ENCODE measurements at regions not wholly inside any gene's neighbourhood (a gene's known extent, or its start where the extent isn't known, plus 50 kb on each side); places are given as distances from the start of the nearest gene placed in this dataset.

DNA sequence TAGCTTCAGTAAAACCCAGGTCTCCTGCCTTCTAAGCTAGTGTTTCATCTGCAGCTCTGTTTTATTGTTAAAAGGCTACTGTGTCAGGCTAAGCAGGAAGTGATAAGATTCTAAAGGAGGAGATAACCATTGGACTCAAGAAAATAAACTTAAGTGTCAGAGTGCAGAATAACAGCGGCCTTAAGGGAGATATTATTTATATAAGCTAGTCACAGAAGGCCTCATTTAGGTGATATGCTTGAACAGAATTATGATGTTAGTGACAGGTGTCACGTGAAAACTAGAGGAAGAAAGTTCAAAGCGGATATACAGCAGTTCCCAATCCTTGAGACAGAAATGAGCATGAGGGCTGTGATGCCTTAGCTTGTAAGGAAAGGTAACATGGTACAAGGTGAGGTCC is 373.4 kb downstream of the FOXG1 start:
- DNase-seq, result no peak

- no peak for DNase-seq
Observed at GRCh38 chr14:29144621-29145020, 378.0 kb downstream of the FOXG1 start.

- no peak for DNase-seq
Observed at GRCh38 chr14:29148221-29148620, 381.6 kb downstream of the FOXG1 start.

DNA sequence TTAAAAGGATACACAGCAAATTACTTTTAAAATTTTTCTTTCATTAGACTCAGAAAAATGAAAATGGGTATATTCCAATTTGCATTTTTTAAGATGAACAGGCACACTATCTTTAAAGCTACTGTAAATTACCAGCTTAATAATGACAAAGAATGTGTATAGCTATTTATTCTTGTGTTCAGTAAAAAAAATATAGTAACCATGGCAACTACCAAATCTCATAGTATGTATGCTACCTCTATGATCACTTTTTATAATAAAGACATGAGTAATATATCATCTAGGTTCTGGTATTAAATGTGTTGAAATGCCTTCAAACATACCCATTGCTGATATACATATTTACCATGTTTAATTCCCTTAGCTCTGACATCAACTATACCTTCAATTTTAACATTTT is 383.2 kb downstream of the FOXG1 start:
- no peak for DNase-seq

DNA sequence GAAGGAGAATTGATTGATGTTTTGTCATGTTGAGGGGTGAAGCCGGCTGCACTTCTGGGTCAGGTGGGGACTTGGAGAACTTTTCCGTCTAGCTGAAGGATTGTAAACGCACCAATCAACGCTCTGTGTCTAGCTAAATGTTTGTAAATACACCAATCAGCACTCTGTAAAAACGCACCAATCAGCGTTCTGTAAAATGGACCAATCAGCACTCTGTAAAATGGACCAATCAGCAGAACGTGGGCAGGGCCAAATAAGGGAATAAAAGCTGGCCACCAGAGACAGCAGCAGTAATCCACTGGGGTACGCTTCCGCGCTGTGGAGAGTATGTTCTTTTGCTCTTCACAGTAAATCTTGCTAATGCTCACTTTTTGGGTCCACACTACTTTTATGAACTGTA is 384.1 kb downstream of the FOXG1 start:
- no peak for DNase-seq

DNA sequence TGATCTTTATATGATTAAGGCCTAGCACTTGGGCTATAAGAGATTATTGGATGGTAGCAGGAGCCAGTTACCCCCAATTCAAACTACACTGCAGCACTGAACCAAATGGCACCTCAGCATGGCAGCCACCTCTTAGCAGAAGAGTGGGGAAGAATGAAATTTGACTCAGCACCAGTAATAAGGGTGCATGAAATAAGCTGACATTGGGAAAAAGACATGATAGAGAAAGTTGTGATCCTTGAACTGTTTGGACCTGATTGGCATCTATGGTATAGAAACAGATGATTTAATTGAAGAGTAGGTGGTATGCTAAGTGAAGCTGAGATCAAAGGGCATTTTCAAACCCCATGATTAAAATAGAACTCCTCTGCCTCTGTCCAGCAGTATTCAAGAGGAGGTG is 389.5 kb downstream of the FOXG1 start:
- DNase-seq, result no peak

GRCh38 chr14:29161593-29161992 is 395.0 kb downstream of the FOXG1 start:
- no peak for DNase-seq

DNA sequence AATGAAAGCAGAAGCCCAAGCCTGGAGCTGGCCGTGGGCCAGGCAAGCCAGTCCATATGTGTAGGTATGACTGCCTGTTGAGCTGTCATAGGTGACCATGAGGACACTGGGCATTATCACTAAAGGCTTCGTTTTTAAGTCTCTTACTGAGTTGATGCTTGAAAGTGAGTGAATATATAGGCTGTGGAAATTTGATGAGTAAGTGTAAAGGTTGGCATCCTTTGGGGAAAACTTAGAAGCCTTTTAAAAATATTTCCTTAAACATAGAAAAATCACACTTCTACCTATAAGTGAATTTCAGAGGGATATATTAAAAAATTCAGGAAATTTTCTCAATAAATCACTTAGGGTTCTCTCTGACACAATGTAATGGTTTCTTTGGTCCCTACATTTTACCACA is 396.5 kb downstream of the FOXG1 start:
- no peak for DNase-seq

GRCh38 chr14:29165431-29165830 is 398.8 kb downstream of the FOXG1 start:
- DNase-seq, result no peak

- no peak for DNase-seq
Observed at GRCh38 chr14:29166507-29166906, 399.9 kb downstream of the FOXG1 start.

- DNase-seq, result no peak
Observed at GRCh38 chr14:29168149-29168548, 401.6 kb downstream of the FOXG1 start.

- DNase-seq, result no peak
Observed at GRCh38 chr14:29169408-29169807, 402.8 kb downstream of the FOXG1 start.

- no peak for DNase-seq
Observed at GRCh38 chr14:29175706-29176105, 409.1 kb downstream of the FOXG1 start.

GRCh38 chr14:29176876-29177275 is 410.3 kb downstream of the FOXG1 start:
- DNase-seq, result no peak

- no peak for DNase-seq
Observed at GRCh38 chr14:29178971-29179370, 412.4 kb downstream of the FOXG1 start.

DNA sequence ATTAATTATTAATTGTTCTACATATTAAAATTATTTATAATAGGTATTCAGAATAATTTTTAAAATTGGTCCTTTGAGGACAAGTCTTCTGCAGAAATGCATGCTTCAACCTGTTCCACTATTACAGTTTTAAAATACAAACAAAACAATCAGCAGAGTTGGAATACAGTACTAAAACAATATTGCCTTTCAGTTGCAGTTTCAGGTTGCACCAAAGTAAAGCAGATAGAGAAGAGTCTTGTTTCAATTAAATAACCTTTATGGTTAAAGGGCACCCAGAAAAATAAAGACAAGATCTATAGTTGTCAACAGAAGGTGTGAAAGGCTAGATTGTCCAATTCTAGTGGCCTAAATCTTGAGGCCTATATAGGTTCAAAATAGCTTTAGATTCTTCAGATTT is 424.5 kb downstream of the FOXG1 start:
- DNase-seq, result no peak

GRCh38 chr14:29197557-29197956 is 431.0 kb downstream of the FOXG1 start:
- no peak for DNase-seq

GRCh38 chr14:29205658-29206057 is 439.1 kb downstream of the FOXG1 start:
- peak; percentile 59 for DNase-seq

- DNase-seq, result peak; percentile 99
Observed at GRCh38 chr14:29215853-29216252, 449.3 kb downstream of the FOXG1 start.

DNA sequence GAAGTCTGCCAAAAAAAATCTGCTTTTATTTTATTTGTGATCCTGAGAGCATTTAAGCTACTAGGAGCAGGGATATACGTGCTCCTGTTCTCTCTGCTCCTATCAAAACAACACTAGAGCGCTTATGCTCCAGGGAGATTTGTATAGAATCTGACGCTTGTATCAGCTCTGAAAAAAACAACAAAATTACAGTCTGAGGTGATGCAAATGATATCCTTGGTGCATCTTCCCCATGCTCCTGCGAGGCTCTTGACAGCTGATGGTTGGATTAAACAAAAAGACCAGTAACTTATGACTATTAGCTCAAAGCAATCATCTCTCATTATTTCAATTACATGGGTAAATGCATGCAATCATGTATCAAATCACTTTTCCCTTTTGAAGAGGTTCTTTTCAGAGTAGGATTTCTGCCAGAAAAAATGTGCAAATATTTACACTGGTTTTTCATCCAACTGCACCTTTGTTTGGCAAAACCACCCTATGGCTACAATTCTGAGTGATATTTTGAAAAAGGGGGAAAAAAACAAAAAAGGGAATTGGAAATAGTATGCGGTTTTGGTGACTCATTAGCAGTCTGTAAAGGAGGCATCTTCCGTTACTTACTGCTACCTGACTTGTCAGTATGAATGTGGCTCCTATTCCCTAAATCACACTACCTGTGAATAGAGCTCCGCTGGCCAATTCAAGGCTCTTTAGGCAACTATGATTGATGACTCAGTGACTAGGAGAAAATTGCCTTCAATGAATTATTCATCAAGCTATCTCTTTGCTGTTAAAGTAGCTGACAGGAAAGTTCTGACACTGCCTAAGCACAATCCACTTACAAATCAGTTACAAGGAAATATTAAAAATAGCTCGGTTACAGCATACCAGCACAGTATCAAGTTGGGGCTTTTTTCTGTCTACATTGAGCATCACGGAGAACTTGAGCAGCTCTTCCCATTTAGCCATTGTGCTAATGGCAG is 450.0 kb downstream of the FOXG1 start:
- peak; percentile 100 for DNase-seq

- DNase-seq, result no peak
Observed at GRCh38 chr14:29217813-29218450, 451.3 kb downstream of the FOXG1 start.

GRCh38 chr14:29220072-29220471 is 453.5 kb downstream of the FOXG1 start:
- peak; percentile 90 for DNase-seq

- DNase-seq, result peak; percentile 58
Observed at GRCh38 chr14:29220566-29220965, 454.0 kb downstream of the FOXG1 start.

DNA sequence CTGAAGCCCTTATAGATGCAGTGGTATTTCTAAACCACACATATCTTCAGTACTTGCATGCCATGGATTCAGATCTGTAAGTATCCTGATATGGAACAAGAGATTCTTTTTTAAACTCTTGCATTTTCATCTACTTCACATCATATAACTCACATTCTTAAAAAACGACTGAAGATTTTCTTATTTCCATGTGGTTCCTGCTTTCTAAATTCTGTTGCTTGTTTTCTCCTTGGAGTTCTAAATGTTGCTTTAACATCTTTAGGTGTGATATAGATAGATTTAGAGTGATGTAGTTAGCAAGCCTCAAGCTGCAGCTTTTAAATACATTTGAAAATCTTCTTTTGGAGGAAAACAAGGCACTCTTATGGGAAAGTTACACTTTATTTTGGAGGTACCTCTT is 455.4 kb downstream of the FOXG1 start:
- no peak for DNase-seq

Data from NCI-H1417 treated with DMSO at 0.1 percent for 48 hours (cell line).